Mammary epithelial cell (primary cell): ENCODE measurements at regions not wholly inside any gene's neighbourhood (a gene's known extent, or its start where the extent isn't known, plus 50 kb on each side); places are given as distances from the start of the nearest gene placed in this dataset.

Source experiments
- CTCF ChIP-seq, 2 donors: IDR thresholded peaks in 1 of 2; conservative IDR thresholded peaks in 1 of 2; 2 replicates each; pipeline ENCODE4 v1.5.1; 2011 to 2012; ENCODE audit warnings: inconsistent platforms in 2 of 2, low read length in 2 of 2, mild to moderate bottlenecking in 2 of 2, control low read depth in 1 of 2, low read depth in 1 of 2; ENCODE audit not compliant: insufficient read depth in 1 of 2; ENCODE audit errors: extremely low read depth in 1 of 2
- EZH2 ChIP-seq: IDR thresholded peaks from 2 replicates; pipeline ENCODE4 v1.6.1; 2012; ENCODE audit warnings: low read length, inconsistent platforms, borderline replicate concordance

- TF ChIP-seq CTCF (conservative IDR thresholded peaks at IDR 0.05 in 1 of 2, IDR thresholded peaks at IDR 0.05 in 1 of 2; ENCODE audit: extremely low read depth in 1 of 2, insufficient read depth in 1 of 2, low read depth in 1 of 2, low read length in 2 of 2) (no peak), EZH2 (no peak)
These were observed 158.3 kb upstream of the LPP start for GRCh38 chr3:187995667-187996066.
